GM18951 (cell line): ENCODE measurements at regions not wholly inside any gene's neighbourhood (a gene's known extent, or its start where the extent isn't known, plus 50 kb on each side); places are given as distances from the start of the nearest gene placed in this dataset.

Experiments used
- POLR2A ChIP-seq: IDR thresholded peaks from 4 replicates; pipeline ENCODE4 v1.6.1; 2011; ENCODE audit warnings: mild to moderate bottlenecking; ENCODE audit not compliant: insufficient read length, insufficient read depth; ENCODE audit errors: extremely low read depth
- in situ Hi-C: fragments of 300-500 bp; cut with MboI; formaldehyde crosslinking; loops from one replicate; pipeline ENCODE4 v1.12.0; 2022; ENCODE audit warnings: low sequenced_read_pairs, mixed read lengths, inconsistent platforms; ENCODE audit not compliant: unreplicated experiment

GRCh38 chr4:175929441-175929840 is 117.4 kb upstream of the GPM6A start:
- in situ Hi-C loops, result no loop called here
- TF ChIP-seq POLR2A, result no peak

- TF ChIP-seq POLR2A, result no peak
- in situ Hi-C loops, result no loop called here
These were observed 117.9 kb upstream of the GPM6A start for GRCh38 chr4:175929932-175930331.

- no peak for TF ChIP-seq POLR2A
- in situ Hi-C loops, result no loop called here
These were observed 118.4 kb upstream of the GPM6A start for GRCh38 chr4:175930471-175930870.

DNA sequence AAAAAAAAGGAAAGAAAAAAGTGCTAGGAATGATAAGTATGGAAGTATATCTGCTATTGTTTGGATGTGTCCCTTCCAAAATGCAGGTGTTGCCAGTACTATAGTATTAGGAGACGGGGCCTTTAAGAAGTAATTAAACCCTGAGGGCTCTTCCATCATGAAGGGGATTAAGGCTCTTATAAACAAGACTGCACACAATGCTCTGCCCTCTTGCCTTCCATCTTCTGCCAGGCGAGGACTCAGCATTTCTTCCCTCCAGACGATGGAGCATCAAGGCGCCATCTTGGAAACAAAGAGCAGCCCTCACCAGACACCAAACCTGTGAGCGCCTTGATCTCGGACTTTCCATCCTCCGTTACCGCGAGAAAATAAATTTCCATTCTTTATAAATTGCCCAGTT is 120.1 kb upstream of the GPM6A start:
- TF ChIP-seq POLR2A, result no peak
- in situ Hi-C loops, result no loop called here

GRCh38 chr4:175934506-175934905 is 122.4 kb upstream of the GPM6A start:
- in situ Hi-C loops, result no loop called here
- no peak for TF ChIP-seq POLR2A

DNA sequence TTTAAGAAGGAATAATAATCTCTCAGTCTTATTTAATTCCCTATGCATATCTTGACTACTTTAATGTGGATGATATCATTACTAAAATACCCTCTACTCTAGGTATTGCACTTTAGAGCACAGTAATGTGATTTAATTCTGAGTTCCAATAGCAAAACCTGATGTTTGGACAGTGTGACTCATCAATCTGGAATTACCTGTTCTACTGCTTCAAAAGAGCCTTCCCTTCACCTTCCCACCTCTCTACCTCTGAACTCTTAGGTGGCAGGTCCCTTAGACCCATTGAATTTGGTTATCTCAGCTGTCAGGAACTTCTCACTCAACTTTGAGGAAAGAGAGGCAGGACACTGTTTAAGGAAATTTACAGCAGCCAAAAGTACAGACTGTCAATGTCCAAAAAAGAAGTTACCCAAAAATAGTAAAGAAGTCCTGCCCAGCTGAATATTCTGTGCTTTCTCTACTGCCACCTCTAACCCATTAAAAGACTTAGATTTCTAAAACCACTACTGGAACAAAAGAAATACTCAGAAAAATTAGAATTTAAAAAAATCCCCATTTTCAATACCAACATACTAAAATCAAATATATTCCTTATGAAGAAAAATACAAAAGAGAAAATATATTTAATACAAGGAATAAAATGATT is 123.1 kb upstream of the GPM6A start:
- in situ Hi-C loops, result no loop called here
- TF ChIP-seq POLR2A, result no peak

- TF ChIP-seq POLR2A, result no peak
- in situ Hi-C loops, result no loop called here
These were observed 121.3 kb upstream of the WDR17 start for GRCh38 chr4:175944126-175944910.

GRCh38 chr4:175946472-175947116 is 119.0 kb upstream of the WDR17 start:
- in situ Hi-C loops, result no loop called here
- no peak for TF ChIP-seq POLR2A

GRCh38 chr4:175947117-175947722 is 118.4 kb upstream of the WDR17 start:
- TF ChIP-seq POLR2A, result no peak
- in situ Hi-C loops, result no loop called here

GRCh38 chr4:175951794-175952193 is 113.8 kb upstream of the WDR17 start:
- no peak for TF ChIP-seq POLR2A
- in situ Hi-C loops, result loop anchor here (25.0 kb wide), 1 partner anchor 386 kb away; no protein-coding TSS in a partner anchor

DNA sequence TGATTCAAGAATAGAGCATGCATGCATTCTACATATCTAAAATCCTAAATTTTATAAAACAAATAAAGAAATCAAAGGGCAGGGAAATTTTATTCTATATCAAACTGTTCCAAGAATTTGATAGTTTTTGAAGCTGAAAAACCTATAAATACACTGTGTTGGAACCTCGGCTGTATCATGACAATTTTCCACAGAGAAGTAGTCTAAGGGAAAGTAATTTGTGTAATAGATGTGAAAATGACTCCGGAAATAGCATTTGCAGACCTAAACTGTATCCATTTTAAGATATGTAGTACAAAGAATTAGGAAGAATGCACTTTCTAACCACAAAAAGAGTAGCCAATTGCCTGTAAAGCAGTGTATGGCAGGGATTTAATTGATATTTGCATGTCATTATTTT is 112.5 kb upstream of the WDR17 start:
- in situ Hi-C loops, result loop anchor here (25.0 kb wide), 1 partner anchor 384 kb away; no protein-coding TSS in a partner anchor
- no peak for TF ChIP-seq POLR2A

- in situ Hi-C loops, result loop anchor here (25.0 kb wide), 1 partner anchor 383 kb away; no protein-coding TSS in a partner anchor
- no peak for TF ChIP-seq POLR2A
These were observed 111.6 kb upstream of the WDR17 start for GRCh38 chr4:175953960-175954521.

DNA sequence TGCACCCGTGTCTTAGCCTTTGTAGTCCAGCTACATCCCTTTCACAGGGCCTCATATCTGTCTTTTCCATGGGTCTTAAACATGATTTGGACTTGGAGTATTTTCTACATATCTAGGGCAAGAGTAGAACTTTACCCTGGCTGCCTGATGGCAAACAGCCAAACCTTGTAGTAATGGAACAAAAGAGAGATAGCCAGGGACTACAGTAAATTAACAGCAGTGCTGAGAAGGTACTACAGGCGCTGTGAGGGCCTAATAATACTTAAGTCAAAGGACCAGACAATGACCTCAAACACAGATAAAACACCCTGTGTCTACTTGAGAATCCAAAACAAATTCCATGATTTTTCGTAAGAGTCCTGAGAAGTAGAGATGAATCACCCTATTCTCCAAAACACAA is 111.0 kb upstream of the WDR17 start:
- no peak for TF ChIP-seq POLR2A
- in situ Hi-C loops, result loop anchor here (25.0 kb wide), 1 partner anchor 383 kb away; no protein-coding TSS in a partner anchor
